ENCODE measurements at regions not wholly inside any gene's neighbourhood (a gene's known extent, or its start where the extent isn't known, plus 50 kb on each side); places are given as distances from the start of the nearest gene placed in this dataset.
"Not testable (repeated sequence)": the region's sequence is repeated elsewhere in the genome, so short reads cannot be mapped to it uniquely, and the experiment has no call there.

GRCh38 chr4:130027973-130028372 lies 932.0 kb downstream of the C4orf33 start:
- no peak for DNase-seq

DNA sequence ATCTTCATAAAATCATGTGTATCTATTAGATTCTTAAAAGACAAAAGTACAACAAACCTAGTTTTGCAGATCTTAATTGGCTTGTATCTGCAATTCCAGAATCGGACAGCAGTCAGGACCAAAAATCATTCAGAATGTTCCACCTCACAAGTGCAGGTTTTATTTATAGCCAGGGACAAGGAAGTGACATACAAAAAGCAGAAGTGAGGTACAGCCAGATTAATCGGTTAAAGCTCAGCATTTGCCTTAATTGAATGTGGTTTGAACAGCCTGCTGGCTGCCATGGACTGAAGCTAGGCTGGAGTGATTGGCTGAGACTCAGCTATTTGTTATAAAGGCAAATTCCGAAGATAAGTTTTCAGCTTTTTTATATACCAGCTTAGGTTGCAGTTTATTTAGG lies 932.6 kb downstream of the C4orf33 start:
- peak; percentile 75 for DNase-seq

DNA sequence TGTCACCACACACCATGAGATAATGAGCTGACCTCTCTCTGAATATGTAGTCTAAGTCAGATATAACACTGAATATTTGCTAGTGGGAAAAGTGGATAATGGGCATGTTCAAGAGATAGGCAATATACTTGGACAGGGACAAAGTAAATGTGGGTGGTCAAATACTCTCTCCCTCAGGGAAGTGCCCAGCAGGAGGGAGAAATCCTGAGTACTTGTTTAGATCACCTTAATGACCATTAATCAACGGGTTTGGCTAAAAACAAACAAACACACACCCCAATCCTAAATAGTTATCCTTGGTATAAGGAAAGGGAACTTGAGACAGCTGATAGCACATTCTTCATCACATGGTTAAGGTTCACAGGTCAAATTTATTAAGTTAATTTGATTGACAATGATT lies 933.5 kb downstream of the C4orf33 start:
- DNase-seq: no peak

GRCh38 chr4:130031858-130032257 lies 935.9 kb downstream of the C4orf33 start:
- no peak for DNase-seq

DNA sequence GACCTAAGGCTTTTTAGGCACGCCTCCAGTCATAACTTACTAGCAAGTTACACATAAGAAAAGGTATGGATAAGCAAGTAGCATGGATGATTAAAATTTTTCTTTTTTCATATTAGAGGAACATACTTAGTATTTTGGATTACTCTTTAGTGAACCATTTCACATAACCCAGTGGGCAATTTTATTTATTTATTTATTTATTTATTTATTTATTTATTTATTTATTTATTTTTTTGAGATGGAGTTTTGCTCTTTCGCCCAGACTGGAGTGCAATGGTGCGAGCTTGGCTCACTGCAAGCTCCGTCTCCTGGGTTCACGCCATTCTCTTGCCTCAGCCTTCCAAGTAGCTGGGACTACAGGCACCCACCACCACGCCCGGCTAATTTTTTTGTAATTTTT lies 937.7 kb downstream of the C4orf33 start:
- DNase-seq: not testable (repeated sequence)

DNA sequence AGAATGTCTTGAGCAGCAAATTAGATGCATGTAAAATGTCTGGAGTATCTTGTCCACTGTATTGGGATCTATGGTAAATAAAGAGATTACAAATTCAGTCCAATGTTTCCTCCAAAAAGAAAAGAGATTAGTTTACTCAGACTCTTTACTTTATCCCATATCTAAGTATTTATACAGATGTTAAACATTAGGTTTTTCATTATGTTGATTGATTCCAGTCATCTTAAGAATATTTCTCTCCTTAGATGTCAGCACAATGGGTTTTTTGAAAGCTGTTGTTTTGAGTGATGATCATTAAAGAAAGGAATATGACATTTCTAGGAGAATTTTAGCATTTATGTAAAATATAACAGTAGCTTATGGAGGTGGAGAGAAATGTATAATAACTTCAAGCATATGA lies 938.9 kb downstream of the C4orf33 start:
- DNase-seq: no peak

DNA sequence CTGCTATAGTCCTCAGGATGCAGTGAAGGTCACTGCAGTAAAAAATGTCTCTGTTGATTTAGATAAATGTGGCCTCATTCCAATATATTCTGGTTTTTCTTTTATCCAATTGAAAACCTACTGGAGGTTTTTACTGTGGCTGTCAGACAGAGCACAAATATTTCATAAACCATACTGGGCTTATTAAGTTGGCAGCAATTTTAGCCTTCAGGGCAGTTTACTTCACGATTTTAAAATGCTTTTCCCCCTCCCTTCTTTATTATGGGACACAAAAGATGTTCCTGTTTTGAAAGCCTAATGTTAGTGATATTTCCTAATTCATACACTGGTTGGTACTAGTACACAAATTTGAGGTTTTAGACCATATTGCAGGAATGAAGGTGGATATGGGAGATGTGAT lies 939.4 kb downstream of the C4orf33 start:
- no peak for DNase-seq

DNA sequence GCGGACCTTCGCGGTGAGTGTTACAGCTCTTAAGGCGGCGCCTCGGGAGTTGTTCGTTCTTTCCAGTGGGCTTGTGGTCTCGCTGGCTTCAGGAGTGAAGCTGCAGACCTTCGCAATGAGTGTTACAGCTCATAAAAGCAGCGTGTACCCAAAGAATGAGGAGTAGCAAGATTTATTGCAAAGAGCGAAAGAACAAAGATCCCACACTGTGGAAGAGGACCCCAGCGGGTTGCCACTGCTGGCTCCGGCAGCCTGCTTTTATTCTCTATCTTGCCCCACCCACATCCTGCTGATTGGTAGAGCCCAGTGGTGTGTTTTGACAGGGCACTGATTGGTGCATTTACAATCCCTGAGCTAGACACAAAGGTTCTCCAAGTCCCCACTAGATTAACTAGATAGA lies 941.9 kb downstream of the C4orf33 start:
- DNase-seq: not testable (repeated sequence)

- DNase-seq: not testable (repeated sequence)
These were observed 942.6 kb downstream of the C4orf33 start for GRCh38 chr4:130038540-130038939.

DNA sequence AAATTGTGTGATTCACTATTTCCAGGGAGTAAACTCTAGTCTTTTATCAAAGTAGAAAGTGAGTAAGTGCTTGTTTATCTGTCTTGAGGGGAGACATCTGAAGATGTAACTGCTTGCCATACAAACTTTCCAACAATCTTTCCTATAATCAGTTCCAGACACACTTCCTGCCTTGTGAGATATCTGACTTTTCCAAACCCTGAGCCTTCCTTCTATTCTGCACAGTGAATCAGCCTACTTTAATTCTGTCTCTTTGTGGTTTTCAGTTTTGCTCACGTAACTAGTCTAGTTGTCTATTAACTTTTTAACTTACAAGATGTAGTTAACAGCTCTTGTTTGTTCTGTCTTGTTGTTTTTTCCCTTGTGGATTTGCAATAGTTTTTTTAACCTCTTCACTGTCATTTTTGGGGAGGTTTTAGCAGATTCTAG lies 947.8 kb downstream of the C4orf33 start:
- no peak for DNase-seq

DNA sequence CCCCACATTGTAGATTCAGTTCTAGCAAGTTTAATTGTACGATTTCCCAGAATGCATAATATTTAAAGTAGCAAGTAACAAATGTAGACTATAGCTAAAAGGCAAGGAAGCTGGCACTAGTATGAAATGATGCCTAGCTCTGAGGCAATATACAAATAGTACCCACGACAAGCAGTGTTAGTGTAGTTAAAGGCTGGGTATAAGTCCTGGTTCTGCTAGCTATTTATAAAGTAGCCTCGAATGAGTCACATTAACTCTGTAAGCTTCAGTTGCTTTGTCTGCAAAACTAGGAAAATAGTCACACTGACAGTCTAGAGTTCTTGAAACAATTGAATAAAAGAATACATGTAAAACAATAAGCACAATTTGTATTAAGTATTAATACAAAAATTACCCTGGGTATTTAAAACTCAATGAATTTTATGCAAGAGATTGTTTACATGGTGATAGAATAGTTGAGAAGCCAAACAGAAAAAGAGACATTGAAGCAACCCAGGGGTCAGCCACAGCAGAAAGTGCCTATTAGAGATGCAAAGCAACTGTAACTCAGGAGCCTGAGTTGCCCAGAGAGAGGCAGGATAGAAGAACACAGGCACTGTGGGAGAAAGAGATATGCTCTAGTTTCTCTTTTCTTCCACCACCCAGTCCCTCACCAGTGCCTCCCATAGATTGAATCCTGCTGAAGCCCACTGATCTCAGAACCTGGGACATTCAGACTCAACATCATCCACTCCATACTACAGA lies 949.0 kb downstream of the C4orf33 start:
- no peak for DNase-seq

- DNase-seq: no peak
These were observed 957.8 kb downstream of the C4orf33 start for GRCh38 chr4:130053723-130054122.

- no peak for DNase-seq
These were observed 959.0 kb downstream of the C4orf33 start for GRCh38 chr4:130054908-130055307.

DNA sequence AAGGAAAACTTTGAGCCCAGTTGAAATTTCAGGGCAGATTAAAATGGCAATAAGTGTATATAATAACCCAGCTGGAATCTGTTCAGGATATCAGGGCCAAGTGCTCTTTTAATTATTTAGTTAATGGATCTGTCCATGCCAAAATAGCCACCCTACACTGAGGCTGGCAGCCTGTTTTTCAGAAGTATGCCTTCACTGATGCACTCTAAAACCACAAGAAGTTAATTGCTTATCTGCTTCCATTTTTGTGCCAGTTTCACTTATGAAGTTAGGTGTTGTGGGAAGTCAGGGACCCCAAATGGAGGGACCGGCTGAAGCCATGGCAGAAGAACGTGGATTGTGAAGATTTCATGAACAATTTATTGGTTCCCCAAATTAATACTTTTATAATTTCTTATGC lies 960.3 kb downstream of the C4orf33 start:
- DNase-seq: no peak

GRCh38 chr4:130064471-130064870 lies 968.5 kb downstream of the C4orf33 start:
- DNase-seq: no peak

DNA sequence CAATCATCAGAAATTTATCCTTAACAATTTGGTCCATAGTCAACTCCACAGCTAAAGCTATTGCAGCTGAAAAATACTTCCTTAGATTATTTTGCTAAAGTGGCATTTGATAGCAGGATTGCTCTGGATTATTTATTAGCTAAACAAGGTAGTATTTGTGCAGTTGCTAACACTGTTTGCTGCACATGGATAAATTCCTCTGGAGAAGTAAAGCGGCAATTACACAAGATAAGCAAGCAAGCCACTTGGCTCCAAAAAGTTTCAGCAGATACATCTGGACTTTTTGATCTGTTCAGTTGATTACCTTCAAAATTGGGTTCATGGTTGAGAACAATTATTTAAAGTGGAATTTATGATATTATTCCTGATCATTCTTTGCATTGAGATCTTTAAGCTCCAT lies 971.5 kb downstream of the C4orf33 start:
- DNase-seq: no peak

DNA sequence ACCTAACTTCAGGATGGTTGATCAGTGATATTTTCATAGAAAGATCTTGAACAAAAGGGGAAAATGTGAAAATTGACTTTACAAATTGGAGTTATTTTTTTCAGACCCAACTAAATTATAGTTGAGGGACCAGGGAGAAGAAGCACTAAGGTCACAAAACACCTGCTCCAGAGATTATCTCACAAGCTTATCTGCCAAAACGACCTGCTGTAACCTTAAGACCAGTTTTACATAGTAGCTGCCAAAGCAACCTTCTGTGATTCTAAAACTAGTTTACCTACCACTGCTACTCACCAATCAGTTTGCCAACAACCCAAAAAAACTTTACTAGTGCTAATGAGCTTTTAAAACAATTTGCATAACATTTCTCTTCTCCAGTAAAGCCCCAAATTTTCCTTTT lies 972.1 kb downstream of the C4orf33 start:
- DNase-seq: no peak

GRCh38 chr4:130071746-130072145 lies 975.8 kb downstream of the C4orf33 start:
- DNase-seq: no peak

GRCh38 chr4:130073145-130073790 lies 977.3 kb downstream of the C4orf33 start:
- no peak for DNase-seq

- no peak for DNase-seq
These were observed 978.1 kb downstream of the C4orf33 start for GRCh38 chr4:130074096-130074495.

DNA sequence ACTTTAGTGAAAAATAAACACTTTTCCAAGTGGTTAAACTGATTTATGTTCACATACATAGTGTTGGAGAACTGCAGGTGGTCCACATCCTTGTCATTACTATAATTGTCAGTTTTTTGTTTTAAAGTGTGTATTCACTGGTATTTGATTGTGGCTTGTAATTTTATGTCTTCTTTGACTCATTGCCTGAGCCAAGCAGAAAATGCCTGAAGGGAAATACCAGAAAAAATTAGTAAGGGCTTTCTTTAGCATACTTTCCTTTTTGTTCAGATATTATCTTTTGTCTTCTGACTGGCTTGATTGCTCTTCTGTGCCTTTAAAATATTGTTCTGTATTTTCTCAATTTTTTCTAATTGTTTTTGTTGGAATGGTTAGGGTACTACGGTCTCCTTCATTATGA lies 981.3 kb downstream of the C4orf33 start:
- DNase-seq: peak; percentile 75

DNA sequence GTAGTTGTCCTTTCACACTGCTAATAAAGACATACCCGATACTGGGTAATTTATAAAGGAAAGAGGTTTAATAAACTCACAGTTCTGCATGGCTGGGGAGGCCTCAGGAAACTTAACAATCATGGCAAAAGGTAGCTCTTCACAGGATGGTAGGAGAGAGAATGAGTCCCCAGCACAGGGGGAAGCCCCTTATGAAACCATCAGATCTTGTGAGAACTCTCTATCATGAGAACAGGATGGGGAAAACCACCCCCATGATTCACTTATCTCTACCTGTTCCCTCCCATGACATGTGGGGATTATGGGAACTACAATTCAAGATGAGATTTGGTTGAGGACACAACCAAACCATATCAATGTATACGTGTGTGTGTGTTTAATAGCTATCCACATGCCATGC lies 983.1 kb downstream of the C4orf33 start:
- not testable (repeated sequence) for DNase-seq

DNA sequence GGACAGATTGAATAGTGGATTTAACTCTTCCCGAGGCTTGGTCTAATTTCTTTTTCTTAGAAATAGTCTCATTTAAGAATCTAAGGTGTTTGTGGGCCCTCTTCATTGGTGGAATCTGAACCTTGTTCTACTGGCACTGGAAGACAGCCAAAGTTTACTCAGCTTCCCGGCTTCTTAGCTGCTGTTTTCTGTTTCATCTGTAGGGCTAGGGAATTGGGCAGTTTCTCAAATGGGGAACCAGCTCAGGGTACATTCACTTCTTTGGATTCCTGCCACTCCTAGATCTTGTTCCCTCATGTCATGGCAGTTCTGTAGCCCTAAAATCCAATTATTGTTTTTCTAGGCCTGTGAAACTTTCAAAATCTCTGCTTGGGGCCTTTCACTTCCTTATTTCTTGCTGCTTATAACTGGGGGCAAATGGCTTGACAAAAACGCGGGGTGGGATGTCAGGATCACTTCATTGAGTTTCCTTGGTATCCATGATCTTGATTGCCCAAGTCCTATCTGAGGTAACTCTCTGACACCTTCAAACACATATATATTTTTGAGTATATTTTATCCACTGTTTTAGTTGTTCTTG lies 985.0 kb downstream of the C4orf33 start:
- DNase-seq: no peak

DNA sequence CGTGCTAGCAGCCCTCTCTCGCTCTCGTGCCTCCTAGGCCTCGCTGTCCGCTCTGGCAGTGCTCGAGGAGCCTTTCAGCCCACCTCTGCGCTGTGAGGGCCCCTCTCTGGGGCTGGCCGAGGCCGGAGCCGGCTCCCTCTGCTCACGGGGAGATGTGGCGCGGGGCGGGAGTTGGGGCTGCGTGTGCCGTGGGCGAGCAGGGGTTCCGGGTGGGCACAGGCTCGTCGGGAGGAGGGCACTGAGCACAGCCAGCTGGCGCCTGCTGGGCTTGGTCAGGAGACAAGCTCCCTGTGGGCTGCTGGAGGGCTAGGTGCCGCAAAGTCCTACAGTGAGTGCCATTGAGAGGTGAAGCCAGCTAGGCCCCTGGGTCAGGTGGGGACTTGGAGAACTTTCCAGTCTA lies 994.5 kb downstream of the C4orf33 start:
- no peak for DNase-seq
